Cardiac muscle cell (in vitro differentiated cells and primary cell): ENCODE measurements at regions not wholly inside any gene's neighbourhood (a gene's known extent, or its start where the extent isn't known, plus 50 kb on each side); places are given as distances from the start of the nearest gene placed in this dataset.

Source experiments
- DNase-seq, 2 donors: peaks; one replicate each; pipeline versions ENCODE4 v3.0.0 to v3.0.0-alpha.2; 2010 to 2017; ENCODE audit warnings: low read depth in 1 of 2, low spot score in 1 of 2
- H3K27ac ChIP-seq: fragments of 200-600 bp; sonication (generic); 2 replicates; pipeline ENCODE4 v1.5.1; 2016
- H3K27me3 ChIP-seq: fragments of 200-600 bp; sonication (generic); 2 replicates; pipeline ENCODE4 v1.6.0; 2016; ENCODE audit warnings: control low read depth
- H3K36me3 ChIP-seq: fragments of 200-600 bp; sonication (generic); 2 replicates; pipeline ENCODE4 v1.5.1; 2016; ENCODE audit warnings: control low read depth
- H3K4me1 ChIP-seq: fragments of 200-600 bp; sonication (generic); 2 replicates; pipeline ENCODE4 v1.8.1; 2017; ENCODE audit warnings: low read depth, mild to moderate bottlenecking, mixed run types
- H3K4me3 ChIP-seq: fragments of 200-600 bp; sonication (generic); 2 replicates; pipeline ENCODE4 v1.5.1; 2016; ENCODE audit warnings: mild to moderate bottlenecking
- H3K9me3 ChIP-seq: fragments of 200-600 bp; sonication (generic); 2 replicates; pipeline ENCODE4 v1.5.1; 2017; ENCODE audit warnings: low read depth, mild to moderate bottlenecking, control low read depth
- TF ChIP-seq, protein P1 (sequence below): IDR thresholded peaks from 2 replicates; pipeline ENCODE4 v1.5.1; 2012; ENCODE audit warnings: low read depth, mild to moderate bottlenecking, low read length

DNA sequence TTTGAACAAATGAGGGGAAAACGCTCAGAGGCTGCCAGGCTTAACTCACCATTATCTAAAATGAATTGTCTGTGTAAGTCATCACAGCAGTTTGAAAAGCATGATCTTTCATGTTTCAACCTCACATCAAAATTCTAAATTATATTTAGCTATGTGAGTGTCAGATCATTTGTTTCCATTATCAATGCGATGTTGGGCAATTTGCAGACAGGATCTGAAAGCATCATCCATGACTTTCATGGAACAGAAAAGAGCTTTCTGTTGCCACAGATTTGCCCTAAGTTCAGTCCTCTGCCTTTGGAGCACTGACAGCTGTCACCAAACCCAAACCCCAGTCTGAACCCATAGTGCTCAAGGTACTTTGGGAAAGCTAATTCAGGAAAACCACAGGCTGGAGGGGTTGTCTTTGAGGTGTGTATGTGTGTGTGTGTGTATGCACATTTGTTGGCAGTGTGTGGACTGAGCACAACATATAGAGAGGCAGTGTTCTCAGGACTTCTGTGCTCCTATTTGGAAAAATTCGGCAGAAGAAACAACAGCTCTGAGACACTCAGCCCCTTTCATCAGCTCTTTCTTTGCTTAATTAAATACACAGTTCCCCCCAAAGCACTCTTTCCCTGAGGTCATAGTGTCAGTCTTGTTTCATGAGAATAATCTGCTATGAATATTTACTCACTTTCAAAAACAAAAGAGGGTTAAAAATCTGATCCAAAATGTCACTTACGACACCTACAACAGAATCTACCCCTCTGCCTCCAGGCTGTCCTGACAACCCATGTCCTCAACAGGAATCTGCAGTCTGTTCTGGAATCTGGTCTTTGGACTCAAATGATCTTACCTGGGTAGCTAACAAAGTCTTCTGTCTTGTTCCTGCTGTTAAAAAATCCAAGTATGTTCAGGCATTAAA, 188.5 kb upstream of the KLF14 start:
- Histone ChIP-seq H3K4me3 (no peak overlapping the region), H3K9me3 (no peaks in the 10 kb centered on the region), H3K4me1 (no peaks in the 10 kb centered on the region), H3K27me3 (no peaks in the 10 kb centered on the region), H3K27ac (no peak overlapping the region), H3K36me3 (no peaks in the 10 kb centered on the region)
- TF ChIP-seq, protein P1, sequence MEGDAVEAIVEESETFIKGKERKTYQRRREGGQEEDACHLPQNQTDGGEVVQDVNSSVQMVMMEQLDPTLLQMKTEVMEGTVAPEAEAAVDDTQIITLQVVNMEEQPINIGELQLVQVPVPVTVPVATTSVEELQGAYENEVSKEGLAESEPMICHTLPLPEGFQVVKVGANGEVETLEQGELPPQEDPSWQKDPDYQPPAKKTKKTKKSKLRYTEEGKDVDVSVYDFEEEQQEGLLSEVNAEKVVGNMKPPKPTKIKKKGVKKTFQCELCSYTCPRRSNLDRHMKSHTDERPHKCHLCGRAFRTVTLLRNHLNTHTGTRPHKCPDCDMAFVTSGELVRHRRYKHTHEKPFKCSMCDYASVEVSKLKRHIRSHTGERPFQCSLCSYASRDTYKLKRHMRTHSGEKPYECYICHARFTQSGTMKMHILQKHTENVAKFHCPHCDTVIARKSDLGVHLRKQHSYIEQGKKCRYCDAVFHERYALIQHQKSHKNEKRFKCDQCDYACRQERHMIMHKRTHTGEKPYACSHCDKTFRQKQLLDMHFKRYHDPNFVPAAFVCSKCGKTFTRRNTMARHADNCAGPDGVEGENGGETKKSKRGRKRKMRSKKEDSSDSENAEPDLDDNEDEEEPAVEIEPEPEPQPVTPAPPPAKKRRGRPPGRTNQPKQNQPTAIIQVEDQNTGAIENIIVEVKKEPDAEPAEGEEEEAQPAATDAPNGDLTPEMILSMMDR: no peak
- DNase-seq: no peak

DNA sequence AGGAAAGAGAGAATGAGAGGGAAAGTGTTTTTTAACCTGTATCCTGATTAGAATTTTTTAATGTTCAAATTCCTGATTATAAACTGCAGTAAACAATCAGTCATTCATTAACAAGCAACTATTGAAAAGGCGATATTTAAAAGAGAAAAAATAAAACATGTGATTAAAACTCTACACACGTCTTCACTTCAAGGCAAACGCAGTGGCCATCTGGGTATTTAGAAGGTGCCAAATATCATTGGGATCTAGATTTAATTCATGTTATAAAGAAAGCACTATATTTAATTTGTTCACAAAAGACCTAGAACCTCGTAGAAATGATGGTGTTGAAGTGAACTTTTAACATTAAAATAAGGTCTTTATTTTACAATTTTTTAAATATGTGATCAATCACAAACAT, 189.4 kb upstream of the KLF14 start:
- Histone ChIP-seq H3K4me3 (no peak overlapping the region), H3K27me3 (no peaks in the 10 kb centered on the region), H3K4me1 (no peaks in the 10 kb centered on the region), H3K9me3 (no peaks in the 10 kb centered on the region), H3K36me3 (no peaks in the 10 kb centered on the region), H3K27ac (no peak overlapping the region)
- TF ChIP-seq, protein P1: no peak
- DNase-seq: no peak

DNA sequence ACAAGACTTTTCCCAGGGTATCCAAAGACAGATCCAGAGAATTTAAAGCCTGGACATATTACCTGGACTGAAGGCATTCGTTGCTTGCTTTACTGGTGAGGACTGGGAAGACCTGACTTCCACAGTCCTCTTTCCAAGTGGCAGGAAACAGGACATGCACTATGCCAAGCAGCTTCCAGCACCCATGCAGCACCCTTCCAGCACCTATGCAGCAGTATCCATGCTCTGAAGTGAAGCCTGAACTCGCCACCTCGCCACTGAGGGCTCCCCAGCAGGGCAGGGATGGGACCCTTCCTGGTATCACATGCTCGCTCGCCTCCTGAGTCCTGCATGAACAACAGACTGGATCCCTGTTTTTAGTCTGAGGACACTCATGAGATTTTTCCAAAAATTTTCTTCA, 189.9 kb upstream of the KLF14 start:
- TF ChIP-seq, protein P1: no peak
- no peaks in the 10 kb centered on the region for H3K4me1 ChIP-seq
- no peak for DNase-seq

DNA sequence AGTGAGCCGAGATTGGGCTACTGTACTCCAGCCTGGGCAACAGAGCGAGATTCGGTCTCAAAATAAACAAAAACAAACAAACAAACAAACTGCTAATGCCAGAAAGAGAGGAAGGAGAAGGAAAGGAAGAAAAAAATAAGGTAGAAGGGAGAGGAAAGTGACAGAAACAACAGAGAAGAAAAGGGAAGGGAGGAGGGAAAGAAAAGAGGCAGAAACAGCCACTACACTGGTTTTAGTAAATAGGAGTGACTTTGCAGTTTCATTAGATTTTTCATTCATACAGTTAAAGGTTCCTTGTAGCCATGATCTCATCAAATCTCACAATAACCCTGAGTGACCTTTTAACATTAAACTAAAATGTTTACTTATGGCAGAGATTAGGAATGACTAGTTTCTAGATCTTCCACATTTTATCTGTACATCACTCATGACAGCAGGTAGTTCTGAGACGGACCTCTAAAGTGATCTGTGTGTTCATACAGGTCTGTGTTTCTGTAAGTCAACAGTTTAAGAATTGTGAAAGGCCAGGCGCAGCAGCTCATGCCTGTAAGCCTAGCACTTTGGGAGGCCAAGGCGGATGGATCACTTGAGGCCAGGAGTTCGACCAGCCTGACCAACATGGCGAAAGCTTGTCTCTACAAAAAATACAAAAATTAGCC, 191.3 kb upstream of the KLF14 start:
- Histone ChIP-seq H3K27ac (no peak overlapping the region), H3K4me3 (no peak overlapping the region), H3K9me3 (no peaks in the 10 kb centered on the region), H3K4me1 (no peaks in the 10 kb centered on the region), H3K27me3 (no peaks in the 10 kb centered on the region), H3K36me3 (no peaks in the 10 kb centered on the region)
- TF ChIP-seq, protein P1: no peak
- DNase-seq: no peak

More for the DNA sequence above, 189.9 kb upstream of the KLF14 start:
- Histone ChIP-seq H3K27ac (no peak overlapping the region), H3K4me3 (no peak overlapping the region), H3K36me3 (no peaks in the 10 kb centered on the region), H3K27me3 (no peaks in the 10 kb centered on the region), H3K9me3 (no peaks in the 10 kb centered on the region)

DNA sequence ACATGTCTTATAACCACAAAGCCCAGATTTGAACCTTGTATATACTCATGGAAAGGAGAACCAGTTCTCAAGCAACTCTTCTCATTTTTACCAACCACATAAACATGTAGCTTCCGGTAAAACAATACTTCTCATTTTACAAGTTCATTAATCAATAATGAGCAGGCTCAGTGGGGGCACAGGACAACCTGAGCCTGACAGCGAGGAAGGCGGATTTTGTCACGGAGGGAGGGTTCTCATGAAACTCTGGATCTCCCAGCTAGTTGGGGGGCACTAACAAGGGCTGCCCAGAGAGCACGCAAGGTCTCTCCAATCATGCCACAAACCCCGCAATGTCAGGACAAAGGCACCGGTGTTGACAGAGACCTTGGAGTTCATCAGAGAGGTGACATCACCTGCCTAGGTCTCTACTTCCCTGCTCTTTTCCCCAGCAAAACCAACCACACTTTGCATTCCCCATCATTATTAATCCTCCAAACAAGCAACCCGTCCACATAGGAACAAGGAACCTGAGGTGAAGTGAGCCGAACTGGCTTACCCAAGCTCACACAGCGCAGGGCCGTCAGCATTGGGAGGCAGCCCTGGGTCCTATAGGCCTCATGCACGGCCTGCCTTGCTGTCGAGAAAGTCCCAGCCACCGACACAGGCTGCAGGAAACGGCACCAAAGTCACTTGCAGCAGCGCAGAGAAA, 192.1 kb upstream of the KLF14 start:
- TF ChIP-seq, protein P1: no peak
- Histone ChIP-seq H3K4me1 (no peaks in the 10 kb centered on the region), H3K27ac (no peak overlapping the region), H3K4me3 (no peak overlapping the region), H3K9me3 (no peaks in the 10 kb centered on the region), H3K27me3 (no peaks in the 10 kb centered on the region), H3K36me3 (no peaks in the 10 kb centered on the region)
- no peak for DNase-seq
